Peyer's patch (tissue), 4 donors: ENCODE measurements at regions not wholly inside any gene's neighbourhood (a gene's known extent, or its start where the extent isn't known, plus 50 kb on each side); places are given as distances from the start of the nearest gene placed in this dataset.

ENCODE experiments used
- CTCF ChIP-seq, 6 experiments: fragments of 450-650 bp in 4 of 6; fragments of 200-600 bp in 2 of 6; sonication (generic) in 1 of 6; IDR thresholded peaks; one replicate each; pipeline ENCODE4 v1.5.1; 2017 to 2019; ENCODE audit warnings: antibody characterized with exemption in 6 of 6, mild to moderate bottlenecking in 3 of 6, moderate library complexity in 1 of 6
- POLR2A ChIP-seq, 2 donors: fragments of 450-650 bp; IDR thresholded peaks; one replicate each; pipeline ENCODE4 v1.5.1; 2017; ENCODE audit warnings: antibody characterized with exemption in 2 of 2, mild to moderate bottlenecking in 2 of 2, moderate library complexity in 2 of 2

- TF ChIP-seq CTCF (IDR thresholded peaks at IDR 0.05), result no peak
- TF ChIP-seq POLR2A (IDR thresholded peaks at IDR 0.05), result no peak
These were observed 240.6 kb downstream of the PTBP2 start for GRCh38 chr1:96962216-96962615.
